Ramos (cell line): ENCODE measurements at regions not wholly inside any gene's neighbourhood (a gene's known extent, or its start where the extent isn't known, plus 50 kb on each side); places are given as distances from the start of the nearest gene placed in this dataset.

Experiments
- in situ Hi-C: fragments of 300-500 bp; cut with MboI; formaldehyde crosslinking; loops from one replicate; pipeline ENCODE4 v1.14.3; 2022; ENCODE audit warnings: low sequenced_read_pairs; ENCODE audit not compliant: unreplicated experiment

DNA sequence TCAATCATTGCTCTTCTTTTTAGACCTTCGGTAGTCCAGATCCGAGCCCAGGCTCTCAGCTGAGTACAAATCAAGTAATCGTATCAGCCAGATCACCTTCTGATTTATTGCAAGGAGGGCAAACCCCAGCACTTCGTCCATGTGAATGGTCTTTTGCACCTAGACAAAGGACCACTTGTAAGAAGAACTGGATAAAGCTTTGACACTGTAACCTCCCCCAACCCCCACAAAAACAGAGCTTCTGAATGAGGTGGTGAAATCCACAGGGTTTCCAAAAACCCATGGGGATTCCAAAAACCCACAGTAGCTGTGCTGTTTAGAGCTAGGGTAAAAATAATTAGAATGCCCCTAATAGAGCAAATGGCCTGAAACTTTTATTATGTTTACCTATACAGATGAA is 148.8 kb upstream of the ODAD2 start:
- in situ Hi-C loops: no loop called here

GRCh38 chr10:28139138-28139537 is 140.3 kb upstream of the ODAD2 start:
- in situ Hi-C loops: no loop called here

DNA sequence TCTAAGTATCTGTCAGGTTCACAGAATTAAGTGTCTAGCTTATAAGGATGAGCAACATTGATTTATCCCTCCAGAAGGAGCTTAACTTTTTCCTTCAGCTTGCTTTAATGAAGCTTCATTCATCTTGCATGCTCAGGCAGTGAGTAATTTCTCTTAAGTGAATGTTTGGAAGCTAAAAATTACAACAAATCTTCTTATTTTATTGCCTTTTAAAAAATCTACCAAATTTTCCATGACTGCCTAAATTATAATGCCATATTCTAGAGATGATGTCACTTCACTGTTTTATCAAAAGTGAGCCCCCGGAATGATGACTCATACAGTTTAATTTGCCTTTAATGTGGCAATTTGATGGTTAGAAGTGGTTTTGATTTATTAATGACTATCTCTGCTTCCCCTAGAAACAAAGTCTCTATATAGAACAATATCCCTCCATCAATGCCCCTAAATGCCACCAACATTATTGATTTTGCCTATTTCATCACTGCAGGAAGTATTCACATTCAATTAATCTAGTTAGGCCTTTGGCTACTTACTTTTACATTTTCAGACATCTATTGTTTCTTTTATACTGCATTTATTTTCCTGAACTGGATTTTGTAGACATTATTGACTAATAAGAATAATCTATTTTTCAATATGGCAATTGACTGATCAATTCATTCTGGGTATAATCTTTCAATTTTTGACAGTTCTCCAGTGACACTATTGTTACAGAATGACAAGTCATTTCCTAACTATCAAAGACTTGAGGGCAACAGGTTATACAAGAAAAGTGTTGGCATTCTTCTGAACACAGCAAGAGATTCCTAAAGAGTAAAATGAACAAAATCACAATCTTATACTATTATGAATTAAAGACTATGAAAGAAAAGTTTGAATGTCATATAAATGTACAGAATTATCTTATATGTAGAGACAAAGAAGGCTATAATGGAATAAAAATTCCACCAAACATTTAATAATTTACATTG is 139.3 kb upstream of the ODAD2 start:
- in situ Hi-C loops: no loop called here

DNA sequence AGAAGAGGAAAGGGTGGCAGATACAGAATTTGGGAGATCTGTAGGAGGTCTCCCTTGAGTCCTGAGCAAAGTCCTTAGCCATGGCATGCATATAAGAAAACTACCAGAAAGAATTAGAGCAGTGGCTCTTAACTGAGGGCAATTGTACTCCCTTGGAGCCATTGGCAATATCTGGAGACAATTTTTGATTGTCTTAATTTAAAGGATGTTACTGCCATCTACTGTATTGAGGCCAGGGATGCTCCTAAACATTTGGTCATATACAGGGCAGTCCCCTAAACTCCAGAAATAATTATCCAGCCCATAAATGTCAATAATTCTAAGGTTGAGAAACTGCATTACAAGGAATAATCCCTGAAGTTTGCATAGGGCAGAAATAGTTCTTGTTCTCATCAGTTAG is 136.4 kb upstream of the ODAD2 start:
- in situ Hi-C loops: no loop called here

DNA sequence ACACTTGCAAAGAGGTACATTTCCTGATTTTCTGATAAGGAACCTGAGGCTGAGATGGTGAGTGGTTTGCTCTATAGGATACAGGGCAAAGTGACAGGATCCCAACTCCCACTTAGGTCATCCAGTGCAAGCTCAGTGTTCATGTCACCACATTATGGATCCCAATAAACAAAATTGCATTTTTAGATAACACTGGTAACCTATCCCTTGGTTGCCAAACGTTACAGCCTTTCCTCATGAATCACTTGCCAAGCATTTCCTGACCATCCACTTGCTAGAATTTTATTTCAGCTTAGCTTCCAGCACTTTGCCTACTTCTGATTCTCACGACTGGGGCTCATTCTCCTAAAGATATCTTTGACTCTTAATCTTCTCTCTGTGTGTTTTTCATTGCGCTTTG is 131.4 kb upstream of the ODAD2 start:
- in situ Hi-C loops: no loop called here

- in situ Hi-C loops: no loop called here
Observed at GRCh38 chr10:28127881-28128280, 129.0 kb upstream of the ODAD2 start.

GRCh38 chr10:28125701-28126100 is 126.8 kb upstream of the ODAD2 start:
- in situ Hi-C loops: no loop called here

DNA sequence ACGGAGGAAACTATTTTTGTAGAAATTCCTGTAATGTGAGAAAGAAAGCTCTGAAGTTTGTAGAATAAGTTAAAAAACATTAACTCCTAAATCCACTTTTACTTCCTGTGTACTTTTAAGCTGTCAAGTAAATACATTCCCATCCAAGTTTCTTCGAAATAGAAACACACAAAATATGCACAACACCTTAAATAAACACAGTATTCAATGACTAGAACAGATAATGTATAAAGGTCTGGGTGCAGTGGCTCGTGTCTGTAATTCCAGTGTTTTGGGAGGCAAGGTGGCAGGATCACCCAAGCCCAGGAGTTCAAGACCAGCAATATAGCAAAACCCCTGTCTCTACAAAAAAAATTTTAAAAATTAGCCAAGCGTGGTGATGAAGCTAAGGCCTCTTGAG is 121.9 kb upstream of the ODAD2 start:
- in situ Hi-C loops: no loop called here

DNA sequence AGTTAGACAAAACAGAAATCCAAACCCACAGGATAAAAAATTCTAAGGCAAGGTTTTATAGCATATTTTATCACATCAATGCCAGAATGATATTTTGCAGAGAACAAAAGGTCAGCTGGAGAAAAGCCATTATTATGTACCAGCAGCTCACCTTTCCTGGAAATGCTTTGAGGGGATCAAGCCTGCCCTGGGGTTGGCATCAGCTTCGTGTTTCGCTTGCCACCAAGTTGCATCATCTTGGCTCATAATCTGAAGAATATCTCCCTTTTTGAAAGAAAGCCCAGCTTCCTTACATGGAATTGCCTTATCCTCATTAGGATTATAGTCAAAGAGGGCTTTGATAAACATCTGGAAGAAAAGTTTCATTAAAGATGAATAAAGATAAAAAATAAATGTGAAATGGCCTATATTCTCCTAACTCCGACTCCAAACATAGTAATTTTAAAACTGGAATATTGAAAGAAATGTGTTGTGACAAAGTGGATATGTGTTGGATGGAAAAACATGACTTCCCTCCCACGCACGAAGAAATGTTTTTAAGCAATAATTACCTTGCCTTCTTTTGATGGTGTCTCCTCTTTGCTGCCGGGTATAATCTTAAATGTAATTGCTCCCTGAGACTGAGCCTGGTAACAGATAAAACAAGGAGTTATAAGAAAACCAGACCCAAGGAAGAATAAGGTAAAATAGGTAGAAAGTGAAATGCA is 121.3 kb upstream of the ODAD2 start:
- in situ Hi-C loops: no loop called here

DNA sequence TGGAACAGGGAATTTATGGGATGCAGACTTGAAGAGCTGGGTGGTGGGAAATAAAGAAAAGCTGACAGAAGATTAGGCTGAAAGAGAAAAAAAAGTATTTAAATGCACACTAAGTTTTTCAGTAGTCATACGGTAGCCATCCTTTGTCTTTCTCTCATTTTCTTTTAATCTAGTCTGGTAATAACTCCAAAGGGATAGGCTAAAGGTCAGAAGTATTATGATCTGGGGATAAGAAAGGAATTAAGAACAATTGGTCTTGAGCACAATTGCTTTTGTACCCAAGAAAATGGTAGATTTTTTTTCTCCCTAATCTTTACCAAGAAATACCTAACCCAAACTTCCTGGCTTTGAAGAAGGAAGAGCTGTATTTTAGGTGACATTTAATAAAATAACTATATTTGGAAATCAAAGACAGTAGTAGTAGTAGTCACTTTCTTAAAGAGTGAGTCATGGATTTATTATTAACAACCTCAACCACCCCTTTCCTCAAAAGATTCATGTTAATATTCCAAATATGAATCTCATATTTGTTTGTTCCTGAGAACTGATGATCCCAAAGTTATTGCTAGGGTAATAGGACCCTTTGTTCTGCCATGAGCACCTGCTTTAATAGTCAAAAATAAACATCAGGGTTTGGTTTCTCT is 120.2 kb upstream of the ODAD2 start:
- in situ Hi-C loops: no loop called here

- in situ Hi-C loops: no loop called here
Observed at GRCh38 chr10:28113202-28113601, 114.3 kb upstream of the ODAD2 start.

GRCh38 chr10:28111712-28112111 is 112.8 kb upstream of the ODAD2 start:
- in situ Hi-C loops: no loop called here

- in situ Hi-C loops: no loop called here
Observed at GRCh38 chr10:28105561-28105960, 106.7 kb upstream of the ODAD2 start.

GRCh38 chr10:28097633-28098032 is 98.8 kb upstream of the ODAD2 start:
- in situ Hi-C loops: no loop called here

DNA sequence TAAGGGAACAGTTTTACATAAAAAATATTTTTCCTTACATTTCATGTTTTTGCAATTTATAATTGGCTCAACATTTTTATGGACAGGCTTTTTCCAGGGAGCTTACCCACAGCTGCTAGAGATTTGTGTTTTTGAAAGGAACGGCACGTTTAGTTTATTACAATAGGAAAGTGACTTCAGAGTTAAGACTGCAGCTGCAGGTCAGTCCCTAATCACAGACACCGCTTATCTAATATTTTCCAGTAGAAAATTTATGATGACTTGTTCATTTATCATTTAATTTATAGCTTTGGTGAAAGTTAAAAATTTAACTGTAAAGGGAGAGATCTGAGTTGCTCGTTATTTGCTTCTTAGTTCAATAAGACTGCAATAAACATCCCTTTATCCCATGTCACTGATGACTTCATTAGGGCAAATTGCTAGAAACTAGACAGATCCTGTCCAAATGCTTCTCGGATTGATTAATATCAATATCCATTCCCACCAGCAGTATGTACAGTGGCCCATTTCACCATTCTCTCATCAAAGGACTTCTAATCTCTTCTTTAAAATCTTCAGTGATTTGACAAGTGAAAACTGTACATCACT is 97.0 kb upstream of the ODAD2 start:
- in situ Hi-C loops: no loop called here

GRCh38 chr10:28094121-28094520 is 95.2 kb upstream of the ODAD2 start:
- in situ Hi-C loops: no loop called here

DNA sequence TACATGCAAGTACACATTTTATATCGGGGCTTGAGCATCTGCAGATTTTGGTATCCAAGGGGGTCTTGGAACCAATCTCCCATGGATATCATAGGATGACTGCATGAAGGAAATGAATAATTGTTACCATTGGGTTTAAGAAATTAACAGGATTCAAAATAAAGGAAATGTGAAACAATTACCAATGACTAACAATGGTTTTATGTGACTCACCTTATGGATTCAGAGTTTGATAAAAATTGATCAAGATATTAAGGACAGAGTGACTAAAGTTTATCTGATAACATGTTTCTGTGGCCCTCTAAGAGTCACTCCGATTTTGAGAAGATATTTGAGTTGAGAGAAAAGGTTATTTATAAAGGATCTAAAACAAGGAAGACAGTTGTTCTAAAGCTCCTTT is 93.0 kb upstream of the ODAD2 start:
- in situ Hi-C loops: no loop called here

DNA sequence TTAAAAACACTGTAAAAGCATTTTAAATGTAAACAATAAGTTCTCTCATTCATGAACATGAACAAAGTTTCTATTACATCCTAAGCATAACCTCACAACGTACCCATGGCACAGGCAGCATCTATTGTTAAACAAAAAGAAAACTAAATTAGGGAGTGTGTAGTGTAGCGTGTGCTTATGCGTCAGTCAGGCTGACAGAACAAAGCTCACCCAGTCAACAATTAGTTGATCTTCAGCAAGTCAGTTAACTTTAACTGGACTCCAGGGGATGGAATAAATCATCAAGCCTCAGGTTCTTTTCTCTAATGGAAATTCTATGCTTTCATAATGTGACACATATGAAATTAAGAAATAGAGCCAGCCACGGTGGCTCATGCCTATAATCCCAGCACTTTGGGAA is 91.6 kb upstream of the ODAD2 start:
- in situ Hi-C loops: no loop called here

DNA sequence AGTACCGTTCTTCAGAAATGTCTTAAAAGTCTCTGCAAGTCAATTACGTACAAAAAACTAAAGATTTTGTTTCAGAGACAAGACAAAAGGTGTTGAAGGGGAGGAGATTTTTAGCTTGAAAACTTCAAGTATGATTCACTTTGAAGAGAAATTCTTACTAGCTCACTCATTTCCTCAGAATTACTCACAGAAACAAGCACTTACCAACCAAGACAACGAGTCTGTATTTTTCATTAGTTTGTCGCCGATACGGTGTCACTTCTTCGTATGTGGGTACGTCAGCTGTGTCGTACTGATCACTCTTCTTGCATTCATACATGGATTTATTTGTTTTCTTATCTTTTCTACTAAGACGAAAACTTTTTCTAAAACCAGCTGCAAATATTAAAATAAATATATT is 90.6 kb upstream of the ODAD2 start:
- in situ Hi-C loops: no loop called here

GRCh38 chr10:28087661-28088351 is 88.9 kb upstream of the ODAD2 start:
- in situ Hi-C loops: no loop called here
